ENCODE measurements at regions not wholly inside any gene's neighbourhood (a gene's known extent, or its start where the extent isn't known, plus 50 kb on each side); places are given as distances from the start of the nearest gene placed in this dataset.

DNA sequence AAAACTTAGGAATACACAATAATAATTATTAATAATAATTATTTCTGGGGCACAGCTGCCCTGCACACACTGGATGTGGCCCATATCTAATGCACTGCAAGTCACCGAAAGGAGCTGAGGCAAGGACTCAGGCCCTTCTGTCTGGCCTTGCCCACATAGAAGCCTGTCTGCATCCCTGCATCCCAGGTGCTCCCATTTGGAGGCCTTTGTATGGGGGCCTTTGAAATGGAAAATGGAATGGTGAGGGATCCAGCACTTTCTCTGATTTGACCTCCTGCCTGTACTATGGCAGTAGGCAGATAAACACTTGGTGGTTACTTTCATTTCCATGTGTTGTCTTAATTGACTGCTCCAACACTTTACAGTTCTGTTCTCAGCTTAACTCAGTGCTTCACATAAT lies 75.7 kb upstream of the PTCHD4 start:
- H3K9ac ChIP-seq (ENCODE audit: low read length): no peak overlapping the region
- no peak overlapping the region for H3K4me3 ChIP-seq (ENCODE audit: low read depth, low read length, poor library complexity, severe bottlenecking)
- TF ChIP-seq CTCF (IDR thresholded peaks at IDR 0.05; ENCODE audit: low read length) (no peak), EZH2 (IDR thresholded peaks at IDR 0.05; ENCODE audit: borderline replicate concordance, low read length) (no peak)
- no peaks in the 10 kb centered on the region for H3K27me3 ChIP-seq (ENCODE audit: insufficient read depth, low read length)
- no peaks in the 10 kb centered on the region for H4K20me1 ChIP-seq (ENCODE audit: insufficient read depth, low read length)
- H3K9me2 ChIP-seq (ENCODE audit: low read depth, low read length): no peaks in the 10 kb centered on the region
- H2AFZ ChIP-seq (ENCODE audit: low read length): no peak overlapping the region
- H3K27ac ChIP-seq (ENCODE audit: low read depth, low read length, poor library complexity, severe bottlenecking): no peak overlapping the region
- no peaks in the 10 kb centered on the region for H3K79me2 ChIP-seq (ENCODE audit: insufficient read depth, low read length)
- H3K4me2 ChIP-seq (ENCODE audit: low read length): no peak overlapping the region
- no peaks in the 10 kb centered on the region for H3F3A ChIP-seq (ENCODE audit: insufficient read depth, low read length)
- no peaks in the 10 kb centered on the region for H3K36me3 ChIP-seq (ENCODE audit: insufficient read depth, low read length)
- H3K9me3 ChIP-seq (ENCODE audit: low read length): no peaks in the 10 kb centered on the region
- H3K4me1 ChIP-seq (ENCODE audit: insufficient read depth, low read length, severe bottlenecking): no peaks in the 10 kb centered on the region

GRCh38 chr6:48184648-48185047 lies 73.7 kb upstream of the PTCHD4 start:
- H3K9me2 ChIP-seq (ENCODE audit: low read depth, low read length): no peaks in the 10 kb centered on the region
- no peaks in the 10 kb centered on the region for H3K79me2 ChIP-seq (ENCODE audit: insufficient read depth, low read length)
- H3K36me3 ChIP-seq (ENCODE audit: insufficient read depth, low read length): no peaks in the 10 kb centered on the region
- H3K4me2 ChIP-seq (ENCODE audit: low read length): no peak overlapping the region
- no peaks in the 10 kb centered on the region for H4K20me1 ChIP-seq (ENCODE audit: insufficient read depth, low read length)
- no peak overlapping the region for H3K27ac ChIP-seq (ENCODE audit: low read depth, low read length, poor library complexity, severe bottlenecking)
- no peaks in the 10 kb centered on the region for H3F3A ChIP-seq (ENCODE audit: insufficient read depth, low read length)
- TF ChIP-seq EZH2 (IDR thresholded peaks at IDR 0.05; ENCODE audit: borderline replicate concordance, low read length) (no peak), CTCF (IDR thresholded peaks at IDR 0.05; ENCODE audit: low read length) (no peak)
- H3K4me1 ChIP-seq (ENCODE audit: insufficient read depth, low read length, severe bottlenecking): no peaks in the 10 kb centered on the region
- H3K9ac ChIP-seq (ENCODE audit: low read length): no peak overlapping the region
- no peaks in the 10 kb centered on the region for H3K27me3 ChIP-seq (ENCODE audit: insufficient read depth, low read length)
- no peak overlapping the region for H2AFZ ChIP-seq (ENCODE audit: low read length)
- H3K4me3 ChIP-seq (ENCODE audit: low read depth, low read length, poor library complexity, severe bottlenecking): no peak overlapping the region
- no peaks in the 10 kb centered on the region for H3K9me3 ChIP-seq (ENCODE audit: low read length)

DNA sequence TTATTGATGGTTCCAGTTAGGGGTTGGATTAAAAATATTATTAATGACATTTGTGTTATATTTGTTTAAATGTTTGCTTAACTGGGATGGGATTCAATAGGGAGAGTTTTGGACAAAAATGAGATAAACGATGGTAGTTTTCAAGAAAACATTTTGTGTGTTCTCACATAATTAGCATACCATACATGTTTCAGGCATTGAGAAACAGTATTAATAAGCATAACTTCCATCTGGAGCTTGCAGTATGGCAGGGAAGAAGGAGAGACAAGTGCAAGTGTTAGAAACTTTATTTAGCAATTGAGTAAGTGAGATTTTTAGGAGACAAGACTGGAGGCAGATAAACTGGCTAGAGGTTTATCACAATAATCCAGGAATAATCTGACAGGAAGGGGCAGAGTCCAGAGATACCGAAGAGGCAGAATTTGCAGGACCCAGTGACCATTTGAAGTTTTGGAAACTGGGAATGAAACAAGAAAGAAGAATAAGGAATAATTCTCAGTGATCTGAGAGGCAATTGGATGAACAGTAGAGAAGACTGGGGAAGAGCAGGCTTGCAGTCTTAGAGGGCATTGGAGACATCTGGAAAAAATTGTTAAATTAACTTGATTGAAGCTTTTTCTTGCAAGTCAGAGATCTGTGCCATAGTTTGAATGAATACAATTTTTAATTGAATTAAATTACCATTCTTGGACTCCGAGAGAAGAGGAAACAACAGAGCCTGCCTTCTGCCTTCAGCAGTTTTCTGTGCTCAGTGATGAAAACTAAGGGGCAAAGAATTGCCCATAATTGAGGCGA lies 73.0 kb upstream of the PTCHD4 start:
- Histone ChIP-seq H3K4me1 (ENCODE audit: insufficient read depth, low read length, severe bottlenecking) (no peaks in the 10 kb centered on the region), H3K27me3 (ENCODE audit: insufficient read depth, low read length) (no peaks in the 10 kb centered on the region), H3K9me3 (ENCODE audit: low read length) (no peaks in the 10 kb centered on the region), H3K4me3 (ENCODE audit: low read depth, low read length, poor library complexity, severe bottlenecking) (no peak overlapping the region), H3K4me2 (ENCODE audit: low read length) (no peak overlapping the region), H4K20me1 (ENCODE audit: insufficient read depth, low read length) (no peaks in the 10 kb centered on the region), H3K79me2 (ENCODE audit: insufficient read depth, low read length) (no peaks in the 10 kb centered on the region), H2AFZ (ENCODE audit: low read length) (no peak overlapping the region), H3K27ac (ENCODE audit: low read depth, low read length, poor library complexity, severe bottlenecking) (no peak overlapping the region), H3K9me2 (ENCODE audit: low read depth, low read length) (no peaks in the 10 kb centered on the region), H3K9ac (ENCODE audit: low read length) (no peak overlapping the region), H3K36me3 (ENCODE audit: insufficient read depth, low read length) (no peaks in the 10 kb centered on the region), H3F3A (ENCODE audit: insufficient read depth, low read length) (no peaks in the 10 kb centered on the region)
- TF ChIP-seq CTCF (IDR thresholded peaks at IDR 0.05; ENCODE audit: low read length) (no peak), EZH2 (IDR thresholded peaks at IDR 0.05; ENCODE audit: borderline replicate concordance, low read length) (no peak)

Measured in OCI-LY1 (cell line).